Uterus (tissue), 3 donors: ENCODE measurements at regions not wholly inside any gene's neighbourhood (a gene's known extent, or its start where the extent isn't known, plus 50 kb on each side); places are given as distances from the start of the nearest gene placed in this dataset.

Experiments
- DNase-seq, 2 donors: peaks; one replicate each; pipeline ENCODE4 v3.0.0-alpha.2; 2019 to 2020
- H3K27ac ChIP-seq, 2 donors: fragments of 200-600 bp; sonication (generic); 1 replicate in 1 of 2; 2 replicates in 1 of 2; pipeline ENCODE4 v1.5.1; 2016 to 2018
- H3K27me3 ChIP-seq, 2 donors: fragments of 200-600 bp; sonication (generic); one replicate each; pipeline ENCODE4 v1.5.1; 2018 to 2019; ENCODE audit warnings: control low read depth in 1 of 2
- H3K36me3 ChIP-seq, 2 donors: fragments of 200-600 bp; sonication (generic); one replicate each; pipeline ENCODE4 v1.5.1; 2019; ENCODE audit warnings: control low read depth in 1 of 2
- H3K4me1 ChIP-seq, 2 donors: fragments of 200-600 bp; sonication (generic); one replicate each; pipeline ENCODE4 v1.5.1; 2018 to 2019; ENCODE audit warnings: control low read depth in 1 of 2
- H3K4me3 ChIP-seq, 2 donors: fragments of 200-600 bp; sonication (generic); 1 replicate in 1 of 2; 2 replicates in 1 of 2; pipeline ENCODE4 v1.5.1; 2018 to 2019; ENCODE audit warnings: mild to moderate bottlenecking in 1 of 2
- H3K9me3 ChIP-seq, 2 donors: fragments of 200-600 bp; sonication (generic); one replicate each; pipeline ENCODE4 v1.5.1; 2019; ENCODE audit warnings: control low read depth in 1 of 2
- POLR2A ChIP-seq, 2 donors: fragments of 450-650 bp; IDR thresholded peaks; one replicate each; pipeline ENCODE4 v1.6.1; 2016; ENCODE audit warnings: antibody characterized with exemption in 2 of 2, mild to moderate bottlenecking in 1 of 2, moderate library complexity in 1 of 2
- intact Hi-C: fragments of 100-400 bp; cut with DNase I; formaldehyde crosslinking; loops from one replicate; pipeline ENCODE4 v1.15.1; 2023; ENCODE audit warnings: low total_unique reads
- TF ChIP-seq, protein P1 (sequence below), 4 experiments: fragments of 200-600 bp in 2 of 4; fragments of 450-650 bp in 2 of 4; sonication (generic) in 2 of 4; IDR thresholded peaks; one replicate each; pipeline ENCODE4 v1.5.1; 2016 to 2019; ENCODE audit warnings: antibody characterized with exemption in 4 of 4, mild to moderate bottlenecking in 2 of 4, moderate library complexity in 1 of 4
- donor health status: DM: yes; HTN: yes; CAD: no.

DNA sequence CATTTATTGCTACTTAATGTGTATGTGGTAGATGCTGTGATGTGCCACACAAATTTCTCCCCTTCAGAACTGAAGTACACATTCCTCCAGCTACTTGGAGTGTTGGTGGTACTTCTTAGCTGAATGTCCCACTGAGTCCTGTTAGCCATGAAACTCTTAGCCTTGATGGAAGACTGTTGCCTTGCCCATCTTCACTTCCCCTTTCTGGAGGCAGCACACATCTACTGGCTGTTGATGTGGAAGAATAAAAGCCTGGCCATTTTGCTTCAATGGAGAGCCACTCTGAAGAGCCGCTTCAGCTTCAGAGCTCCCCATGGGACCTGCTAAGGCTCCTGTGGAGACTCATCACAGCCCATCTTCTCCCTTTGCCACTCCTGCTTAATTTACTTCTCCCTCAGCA, 157.7 kb upstream of the PITX2 start:
- H3K4me1 ChIP-seq, result no peaks in the 10 kb centered on the region
- DNase-seq, result no peak
- no peak for TF ChIP-seq POLR2A (IDR thresholded peaks at IDR 0.05)
- TF ChIP-seq, protein P1, sequence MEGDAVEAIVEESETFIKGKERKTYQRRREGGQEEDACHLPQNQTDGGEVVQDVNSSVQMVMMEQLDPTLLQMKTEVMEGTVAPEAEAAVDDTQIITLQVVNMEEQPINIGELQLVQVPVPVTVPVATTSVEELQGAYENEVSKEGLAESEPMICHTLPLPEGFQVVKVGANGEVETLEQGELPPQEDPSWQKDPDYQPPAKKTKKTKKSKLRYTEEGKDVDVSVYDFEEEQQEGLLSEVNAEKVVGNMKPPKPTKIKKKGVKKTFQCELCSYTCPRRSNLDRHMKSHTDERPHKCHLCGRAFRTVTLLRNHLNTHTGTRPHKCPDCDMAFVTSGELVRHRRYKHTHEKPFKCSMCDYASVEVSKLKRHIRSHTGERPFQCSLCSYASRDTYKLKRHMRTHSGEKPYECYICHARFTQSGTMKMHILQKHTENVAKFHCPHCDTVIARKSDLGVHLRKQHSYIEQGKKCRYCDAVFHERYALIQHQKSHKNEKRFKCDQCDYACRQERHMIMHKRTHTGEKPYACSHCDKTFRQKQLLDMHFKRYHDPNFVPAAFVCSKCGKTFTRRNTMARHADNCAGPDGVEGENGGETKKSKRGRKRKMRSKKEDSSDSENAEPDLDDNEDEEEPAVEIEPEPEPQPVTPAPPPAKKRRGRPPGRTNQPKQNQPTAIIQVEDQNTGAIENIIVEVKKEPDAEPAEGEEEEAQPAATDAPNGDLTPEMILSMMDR (IDR thresholded peaks at IDR 0.05), result no peak
- H3K4me3 ChIP-seq, result no peak overlapping the region
- no peaks in the 10 kb centered on the region for H3K27me3 ChIP-seq
- no peaks in the 10 kb centered on the region for H3K36me3 ChIP-seq
- H3K27ac ChIP-seq, result no peak overlapping the region
- H3K9me3 ChIP-seq, result no peaks in the 10 kb centered on the region
- intact Hi-C loops, result no loop called here

DNA sequence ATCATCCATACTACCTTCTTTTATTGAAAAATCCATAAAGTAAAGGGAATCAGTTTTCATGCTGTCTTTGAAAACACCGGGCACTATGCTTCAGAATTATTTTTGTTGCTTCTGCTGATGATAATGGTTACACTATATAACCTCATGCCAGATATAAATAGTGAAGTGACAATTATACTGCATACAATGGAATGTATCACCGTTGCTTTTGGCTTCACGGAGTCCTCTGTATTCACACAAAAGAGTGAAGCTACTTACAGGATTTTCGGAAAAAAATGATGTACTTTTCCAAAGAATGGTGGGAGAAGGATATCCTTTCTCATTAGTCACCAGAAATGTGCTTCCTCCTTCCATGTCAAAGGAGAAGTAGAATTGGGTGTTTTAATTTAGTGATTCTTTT, 159.1 kb upstream of the PITX2 start:
- Histone ChIP-seq H3K36me3 (no peaks in the 10 kb centered on the region), H3K27ac (no peak overlapping the region), H3K4me1 (no peaks in the 10 kb centered on the region), H3K4me3 (no peak overlapping the region), H3K9me3 (no peaks in the 10 kb centered on the region), H3K27me3 (no peaks in the 10 kb centered on the region)
- TF ChIP-seq, protein P1 (IDR thresholded peaks at IDR 0.05), result no peak
- no peak for TF ChIP-seq POLR2A (IDR thresholded peaks at IDR 0.05)
- no peak for DNase-seq
- intact Hi-C loops, result no loop called here

DNA sequence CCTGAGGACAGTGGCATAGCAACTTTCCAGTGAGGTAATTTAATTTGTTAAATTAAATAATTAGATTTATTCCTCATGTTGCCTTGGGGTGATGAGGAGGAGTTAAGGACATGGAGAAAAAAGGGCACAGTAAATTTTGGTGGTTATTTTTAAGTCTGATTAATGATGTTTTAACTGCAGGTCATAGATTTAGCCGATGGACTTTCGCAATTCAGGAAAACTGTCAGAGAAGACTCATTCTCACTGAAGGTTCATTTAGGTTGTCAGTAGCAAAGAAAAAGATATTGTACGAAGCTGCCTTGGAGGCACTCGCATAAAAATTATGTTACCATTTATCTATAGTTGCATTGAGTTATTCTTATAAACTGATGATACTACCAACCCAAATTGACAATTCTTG, 164.2 kb upstream of the PITX2 start:
- H3K27me3 ChIP-seq, result no peaks in the 10 kb centered on the region
- H3K4me1 ChIP-seq, result no peaks in the 10 kb centered on the region
- H3K36me3 ChIP-seq, result no peaks in the 10 kb centered on the region
- no peak overlapping the region for H3K27ac ChIP-seq
- H3K9me3 ChIP-seq, result no peaks in the 10 kb centered on the region
- intact Hi-C loops, result no loop called here
- DNase-seq, result no peak
- no peak for TF ChIP-seq POLR2A (IDR thresholded peaks at IDR 0.05)
- TF ChIP-seq, protein P1 (IDR thresholded peaks at IDR 0.05), result no peak
- no peak overlapping the region for H3K4me3 ChIP-seq

DNA sequence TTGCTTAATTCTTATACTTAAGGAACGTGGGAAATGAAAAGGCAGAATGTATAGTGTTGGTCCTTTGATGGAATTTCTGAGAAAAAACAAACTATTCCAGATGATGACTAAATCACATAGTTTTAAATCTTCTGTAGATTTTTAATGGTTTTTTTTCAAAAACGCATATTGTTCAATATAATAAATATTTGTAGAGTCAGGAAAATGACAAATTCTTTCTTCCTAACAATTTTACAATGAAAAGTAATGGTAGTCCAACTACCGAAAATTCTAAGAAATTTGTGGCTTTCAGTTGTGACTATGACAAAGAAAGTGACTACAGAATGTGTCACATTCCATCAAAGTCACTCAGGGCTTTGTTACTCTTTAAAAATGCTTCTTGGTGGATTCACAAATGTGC, 164.8 kb upstream of the PITX2 start:
- H3K27ac ChIP-seq, result no peak overlapping the region
- no peaks in the 10 kb centered on the region for H3K9me3 ChIP-seq
- intact Hi-C loops, result no loop called here
- H3K4me3 ChIP-seq, result no peak overlapping the region
- TF ChIP-seq, protein P1 (IDR thresholded peaks at IDR 0.05), result no peak
- no peak for TF ChIP-seq POLR2A (IDR thresholded peaks at IDR 0.05)
- no peak for DNase-seq
- H3K27me3 ChIP-seq, result no peaks in the 10 kb centered on the region
- no peaks in the 10 kb centered on the region for H3K4me1 ChIP-seq
- H3K36me3 ChIP-seq, result no peaks in the 10 kb centered on the region

DNA sequence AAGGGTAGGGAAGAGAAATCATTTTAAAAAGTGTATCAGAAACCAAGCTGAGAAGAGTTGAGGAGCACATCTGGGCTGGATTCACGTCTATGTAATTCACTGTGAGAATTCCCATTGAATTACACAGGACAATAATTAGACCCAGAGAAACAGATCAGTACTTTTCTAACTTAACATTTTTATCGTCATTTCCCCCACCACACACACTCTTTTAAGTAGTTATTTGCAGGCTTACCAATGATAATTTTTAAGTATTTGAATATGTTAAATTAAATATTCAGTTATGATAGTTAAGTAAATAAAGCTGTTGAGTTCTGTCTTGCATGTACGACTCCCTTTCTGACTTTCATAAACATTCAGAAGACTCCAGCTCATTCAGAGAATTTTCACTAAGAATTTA, 165.4 kb upstream of the PITX2 start:
- intact Hi-C loops, result no loop called here
- Histone ChIP-seq H3K9me3 (no peaks in the 10 kb centered on the region), H3K27me3 (no peaks in the 10 kb centered on the region), H3K36me3 (no peaks in the 10 kb centered on the region), H3K27ac (no peak overlapping the region), H3K4me3 (no peak overlapping the region), H3K4me1 (no peaks in the 10 kb centered on the region)
- no peak for TF ChIP-seq POLR2A (IDR thresholded peaks at IDR 0.05)
- TF ChIP-seq, protein P1 (IDR thresholded peaks at IDR 0.05), result no peak
- no peak for DNase-seq
